ENCODE measurements at regions not wholly inside any gene's neighbourhood (a gene's known extent, or its start where the extent isn't known, plus 50 kb on each side); places are given as distances from the start of the nearest gene placed in this dataset.
A peak's percentile ranks its signal among the peaks of the same experiment; 100 is the strongest.
"Not testable (repeated sequence)": the region's sequence is repeated elsewhere in the genome, so short reads cannot be mapped to it uniquely, and the experiment has no call there.

GRCh38 chr10:45155784-45156183 lies 155.1 kb downstream of the ZNF22 start:
- H3K9me3 ChIP-seq (ENCODE audit: control insufficient read depth in 1 of 2, low read length in 2 of 2) = no peaks in the 10 kb centered on the region
- H3K4me1 ChIP-seq (ENCODE audit: control insufficient read depth in 1 of 2, insufficient read depth in 2 of 2, low read length in 2 of 2) = no peaks in the 10 kb centered on the region
- no peak overlapping the region for H3K4me3 ChIP-seq (ENCODE audit: low read depth in 1 of 2, low read length in 2 of 2)
- no peak overlapping the region for H3K27ac ChIP-seq (ENCODE audit: low read length)
- no peaks in the 10 kb centered on the region for H3K27me3 ChIP-seq (ENCODE audit: low read depth, low read length)
- no peaks in the 10 kb centered on the region for H3K36me3 ChIP-seq (ENCODE audit: control insufficient read depth in 1 of 2, insufficient read depth in 2 of 2, low read length in 2 of 2)

GRCh38 chr10:45160271-45160670 lies 155.1 kb downstream of the OR13A1 start:
- Histone ChIP-seq H3K4me1 (ENCODE audit: control insufficient read depth in 1 of 2, insufficient read depth in 2 of 2, low read length in 2 of 2) (no peaks in the 10 kb centered on the region), H3K4me3 (ENCODE audit: low read depth in 1 of 2, low read length in 2 of 2) (no peak overlapping the region), H3K9me3 (ENCODE audit: control insufficient read depth in 1 of 2, low read length in 2 of 2) (no peaks in the 10 kb centered on the region), H3K27ac (ENCODE audit: low read length) (no peak overlapping the region), H3K36me3 (ENCODE audit: control insufficient read depth in 1 of 2, insufficient read depth in 2 of 2, low read length in 2 of 2) (no peaks in the 10 kb centered on the region), H3K27me3 (ENCODE audit: low read depth, low read length) (no peaks in the 10 kb centered on the region)

DNA sequence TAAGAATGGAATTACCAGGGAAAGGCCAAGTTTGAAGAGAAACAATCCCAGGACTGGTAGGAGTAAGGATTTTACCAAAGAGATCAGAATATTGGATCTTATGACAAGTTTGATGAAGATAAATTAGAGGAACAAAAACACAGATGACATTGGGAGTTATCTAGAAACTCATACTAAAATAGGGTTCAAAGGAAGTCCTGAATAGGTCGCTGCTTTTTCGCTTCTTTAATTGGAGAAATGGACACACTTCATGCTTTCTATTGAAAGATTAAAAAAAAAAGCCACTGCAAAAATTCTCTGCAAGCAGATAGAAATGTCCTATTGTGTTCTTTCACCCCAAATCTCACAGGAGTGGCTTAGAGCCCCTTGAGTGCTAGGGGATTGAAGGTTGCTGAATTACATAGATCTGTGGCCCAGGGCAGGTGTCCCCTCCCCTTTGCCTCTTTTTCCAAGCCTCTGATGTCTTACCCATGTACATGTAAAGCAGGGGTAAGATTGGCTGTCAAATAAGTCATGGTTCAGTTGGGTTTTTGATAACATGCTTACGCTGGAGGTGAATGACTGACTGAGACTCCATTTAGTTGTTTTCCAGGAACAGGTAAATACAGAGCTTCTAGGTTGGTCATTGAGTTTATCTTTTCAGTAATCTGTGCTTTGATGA lies 152.0 kb downstream of the OR13A1 start:
- H3K27ac ChIP-seq (ENCODE audit: low read length) = no peak overlapping the region
- H3K9me3 ChIP-seq (ENCODE audit: control insufficient read depth in 1 of 2, low read length in 2 of 2) = no peaks in the 10 kb centered on the region

GRCh38 chr10:45175520-45176118 lies 139.8 kb downstream of the OR13A1 start:
- not testable (repeated sequence) for H3K27me3 ChIP-seq (ENCODE audit: low read depth, low read length); H3K4me3 ChIP-seq (ENCODE audit: low read depth in 1 of 2, low read length in 2 of 2); H3K27ac ChIP-seq (ENCODE audit: low read length); H3K36me3 ChIP-seq (ENCODE audit: control insufficient read depth in 1 of 2, insufficient read depth in 2 of 2, low read length in 2 of 2); H3K4me1 ChIP-seq (ENCODE audit: control insufficient read depth in 1 of 2, insufficient read depth in 2 of 2, low read length in 2 of 2); H3K9me3 ChIP-seq (ENCODE audit: control insufficient read depth in 1 of 2, low read length in 2 of 2)

More for the DNA sequence above, 152.0 kb downstream of the OR13A1 start:
- H3K4me3 ChIP-seq (ENCODE audit: low read depth in 1 of 2, low read length in 2 of 2) = no peak overlapping the region
- H3K36me3 ChIP-seq (ENCODE audit: control insufficient read depth in 1 of 2, insufficient read depth in 2 of 2, low read length in 2 of 2) = no peaks in the 10 kb centered on the region
- no peaks in the 10 kb centered on the region for H3K4me1 ChIP-seq (ENCODE audit: control insufficient read depth in 1 of 2, insufficient read depth in 2 of 2, low read length in 2 of 2)
- H3K27me3 ChIP-seq (ENCODE audit: low read depth, low read length) = no peaks in the 10 kb centered on the region

- no peaks in the 10 kb centered on the region for H3K36me3 ChIP-seq (ENCODE audit: control insufficient read depth in 1 of 2, insufficient read depth in 2 of 2, low read length in 2 of 2)
- no peaks in the 10 kb centered on the region for H3K4me1 ChIP-seq (ENCODE audit: control insufficient read depth in 1 of 2, insufficient read depth in 2 of 2, low read length in 2 of 2)
- no peaks in the 10 kb centered on the region for H3K27me3 ChIP-seq (ENCODE audit: low read depth, low read length)
- H3K4me3 ChIP-seq (ENCODE audit: low read depth in 1 of 2, low read length in 2 of 2) = no peak overlapping the region
- no peaks in the 10 kb centered on the region for H3K9me3 ChIP-seq (ENCODE audit: control insufficient read depth in 1 of 2, low read length in 2 of 2)
- no peak overlapping the region for H3K27ac ChIP-seq (ENCODE audit: low read length)
Observed at GRCh38 chr10:45179691-45180090, 135.7 kb downstream of the OR13A1 start.

- no peaks in the 10 kb centered on the region for H3K4me1 ChIP-seq (ENCODE audit: control insufficient read depth in 1 of 2, insufficient read depth in 2 of 2, low read length in 2 of 2)
- no peaks in the 10 kb centered on the region for H3K9me3 ChIP-seq (ENCODE audit: control insufficient read depth in 1 of 2, low read length in 2 of 2)
- no peak overlapping the region for H3K4me3 ChIP-seq (ENCODE audit: low read depth in 1 of 2, low read length in 2 of 2)
- H3K27me3 ChIP-seq (ENCODE audit: low read depth, low read length) = no peaks in the 10 kb centered on the region
- H3K36me3 ChIP-seq (ENCODE audit: control insufficient read depth in 1 of 2, insufficient read depth in 2 of 2, low read length in 2 of 2) = no peaks in the 10 kb centered on the region
- no peak overlapping the region for H3K27ac ChIP-seq (ENCODE audit: low read length)
Observed at GRCh38 chr10:45180507-45180906, 134.9 kb downstream of the OR13A1 start.

DNA sequence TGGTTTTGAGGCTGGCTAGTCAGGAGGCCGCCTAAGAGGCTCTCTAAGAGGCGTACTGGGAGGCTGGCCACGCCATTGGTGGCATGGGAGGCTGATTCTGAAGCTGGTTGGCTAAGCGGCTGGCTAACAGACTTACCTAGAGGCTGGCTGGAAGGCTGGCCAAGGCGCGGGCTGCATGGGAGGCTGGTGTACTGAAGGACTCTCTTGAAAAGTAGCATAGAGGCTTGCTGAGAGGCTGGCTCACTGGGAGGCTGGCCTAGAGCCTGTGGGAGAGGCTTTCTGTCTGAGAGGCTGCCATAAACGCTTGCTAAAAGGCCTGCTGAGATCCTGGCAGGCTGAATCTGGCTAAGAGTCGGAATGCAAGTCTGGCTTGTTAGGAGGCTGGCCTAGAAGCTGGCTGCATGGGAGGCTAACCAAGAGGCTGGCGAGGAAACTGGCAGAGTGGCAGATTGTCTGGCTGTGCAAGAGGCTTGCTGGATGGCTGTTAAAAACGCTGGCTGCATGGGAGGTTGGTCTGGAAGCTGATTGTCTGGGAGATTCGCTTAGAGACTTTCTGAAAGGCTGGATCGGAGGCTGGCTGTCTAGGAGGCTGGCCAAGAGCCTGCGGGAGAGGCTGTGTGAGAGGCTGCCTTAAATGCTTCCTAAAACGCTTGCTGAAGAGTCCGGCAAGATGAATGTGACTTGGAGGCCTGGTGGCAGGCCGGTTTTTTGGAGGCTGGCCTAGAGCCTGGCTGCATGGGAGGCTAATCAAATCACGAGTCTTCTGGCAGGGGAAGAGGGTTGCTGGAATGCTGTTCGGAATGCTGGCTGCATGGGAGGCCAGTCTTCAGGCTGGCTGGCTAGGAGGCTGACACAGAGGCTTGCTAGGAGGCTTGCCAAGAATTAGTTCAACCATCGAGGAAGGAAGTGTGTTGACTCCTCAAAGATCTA lies 134.2 kb downstream of the OR13A1 start:
- H3K27ac ChIP-seq (ENCODE audit: low read length) = no peak overlapping the region
- H3K36me3 ChIP-seq (ENCODE audit: control insufficient read depth in 1 of 2, insufficient read depth in 2 of 2, low read length in 2 of 2) = no peaks in the 10 kb centered on the region
- no peaks in the 10 kb centered on the region for H3K4me1 ChIP-seq (ENCODE audit: control insufficient read depth in 1 of 2, insufficient read depth in 2 of 2, low read length in 2 of 2)
- no peak overlapping the region for H3K4me3 ChIP-seq (ENCODE audit: low read depth in 1 of 2, low read length in 2 of 2)
- no peaks in the 10 kb centered on the region for H3K27me3 ChIP-seq (ENCODE audit: low read depth, low read length)
- H3K9me3 ChIP-seq (ENCODE audit: control insufficient read depth in 1 of 2, low read length in 2 of 2) = no peaks in the 10 kb centered on the region

GRCh38 chr10:45183174-45183573 lies 132.2 kb downstream of the OR13A1 start:
- Histone ChIP-seq H3K4me1 (ENCODE audit: control insufficient read depth in 1 of 2, insufficient read depth in 2 of 2, low read length in 2 of 2) (no peaks in the 10 kb centered on the region), H3K4me3 (ENCODE audit: low read depth in 1 of 2, low read length in 2 of 2) (no peak overlapping the region), H3K9me3 (ENCODE audit: control insufficient read depth in 1 of 2, low read length in 2 of 2) (no peaks in the 10 kb centered on the region), H3K27ac (ENCODE audit: low read length) (no peak overlapping the region), H3K36me3 (ENCODE audit: control insufficient read depth in 1 of 2, insufficient read depth in 2 of 2, low read length in 2 of 2) (no peaks in the 10 kb centered on the region), H3K27me3 (ENCODE audit: low read depth, low read length) (no peaks in the 10 kb centered on the region)

DNA sequence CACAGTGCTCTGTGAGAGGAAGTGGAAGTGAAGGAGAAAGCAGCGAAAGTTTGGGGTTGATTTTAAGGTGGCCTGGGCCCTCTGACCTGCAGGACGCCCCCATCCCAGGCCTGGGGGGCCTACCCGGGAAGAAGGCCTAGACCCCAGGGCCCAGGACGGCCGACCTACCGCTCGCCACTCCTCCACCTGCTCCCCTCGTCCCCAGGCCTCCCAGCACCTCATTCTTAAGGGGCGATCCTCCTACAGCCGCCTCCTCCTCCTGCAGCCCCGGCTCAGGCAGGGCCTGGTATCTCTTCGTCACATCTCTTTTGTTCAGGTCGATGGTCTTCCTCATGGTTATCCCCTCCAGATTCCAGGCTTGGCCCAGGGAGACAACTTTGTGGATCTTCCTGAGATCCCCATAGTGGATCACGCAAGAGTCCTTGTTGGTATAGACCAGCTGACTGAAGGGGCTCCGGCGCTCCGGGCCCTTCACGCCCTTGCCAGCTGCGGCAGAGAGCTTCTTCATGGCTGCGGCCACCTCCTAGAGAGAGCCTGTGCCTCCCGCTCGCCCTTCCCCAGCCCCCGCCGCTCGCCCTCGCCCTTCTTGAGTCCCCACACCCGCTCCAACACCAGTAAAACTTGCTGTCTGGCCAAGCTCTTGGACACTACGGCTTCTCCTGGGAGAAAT lies 117.5 kb downstream of the OR13A1 start:
- H3K4me3 ChIP-seq (ENCODE audit: low read depth in 1 of 2, low read length in 2 of 2) = no peak overlapping the region
- no peaks in the 10 kb centered on the region for H3K4me1 ChIP-seq (ENCODE audit: control insufficient read depth in 1 of 2, insufficient read depth in 2 of 2, low read length in 2 of 2)
- no peaks in the 10 kb centered on the region for H3K36me3 ChIP-seq (ENCODE audit: control insufficient read depth in 1 of 2, insufficient read depth in 2 of 2, low read length in 2 of 2)
- H3K9me3 ChIP-seq (ENCODE audit: control insufficient read depth in 1 of 2, low read length in 2 of 2) = no peaks in the 10 kb centered on the region
- no peaks in the 10 kb centered on the region for H3K27me3 ChIP-seq (ENCODE audit: low read depth, low read length)
- no peak overlapping the region for H3K27ac ChIP-seq (ENCODE audit: low read length)

DNA sequence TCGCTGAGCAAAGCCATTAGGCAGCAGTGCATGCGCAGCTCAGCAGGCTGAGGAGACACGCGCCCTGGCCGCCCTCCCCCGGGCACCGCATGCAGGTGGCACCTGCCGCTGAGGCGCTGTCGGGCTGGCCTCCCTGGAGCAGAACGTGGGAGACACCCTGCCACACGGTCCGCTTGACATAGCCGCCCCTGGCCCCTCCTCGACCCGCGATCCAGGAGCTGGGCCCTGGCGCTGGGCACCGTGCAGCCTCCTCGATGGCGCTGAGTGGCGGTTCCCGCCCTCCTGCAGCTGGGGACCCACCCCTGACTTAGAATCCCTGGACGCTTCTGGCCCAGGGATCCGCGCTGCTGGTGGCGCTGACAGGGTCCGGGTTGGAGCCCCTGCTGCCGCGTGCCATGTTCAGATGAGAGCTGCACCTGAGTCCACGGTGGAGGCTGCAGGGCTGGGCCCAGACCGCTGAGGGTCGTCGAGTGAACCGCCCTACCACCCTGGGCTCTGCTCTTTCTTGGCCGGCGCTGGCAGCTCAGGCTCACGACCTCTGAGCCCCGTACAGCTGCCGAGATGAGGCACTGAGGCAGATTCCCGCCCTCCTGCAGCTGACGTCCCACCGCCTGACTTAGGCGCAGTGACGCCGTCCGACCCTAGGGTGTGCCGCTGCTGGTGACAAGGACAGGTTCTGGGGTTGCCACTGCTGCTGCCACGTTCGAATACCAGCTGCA lies 116.8 kb downstream of the OR13A1 start:
- H3K27me3 ChIP-seq (ENCODE audit: low read depth, low read length) = no peaks in the 10 kb centered on the region
- H3K4me3 ChIP-seq (ENCODE audit: low read depth in 1 of 2, low read length in 2 of 2) = peak overlapping the region in 1 of 2 donors; percentile 45
- no peaks in the 10 kb centered on the region for H3K4me1 ChIP-seq (ENCODE audit: control insufficient read depth in 1 of 2, insufficient read depth in 2 of 2, low read length in 2 of 2)
- no peaks in the 10 kb centered on the region for H3K9me3 ChIP-seq (ENCODE audit: control insufficient read depth in 1 of 2, low read length in 2 of 2)
- no peak overlapping the region for H3K27ac ChIP-seq (ENCODE audit: low read length)
- H3K36me3 ChIP-seq (ENCODE audit: control insufficient read depth in 1 of 2, insufficient read depth in 2 of 2, low read length in 2 of 2) = no peaks in the 10 kb centered on the region

Measured in muscle layer of duodenum (tissue), 2 donors.